Sigmoid colon (tissue), 6 donors: ENCODE measurements at regions not wholly inside any gene's neighbourhood (a gene's known extent, or its start where the extent isn't known, plus 50 kb on each side); places are given as distances from the start of the nearest gene placed in this dataset.

ENCODE experiments used
- DNase-seq: peaks from one replicate; pipeline ENCODE4 v3.0.0-alpha.2; 2019
- H3K27ac ChIP-seq, 4 donors: fragments of 200-600 bp; sonication (generic); one replicate each; pipeline ENCODE4 v1.5.1; 2016 to 2019; ENCODE audit warnings: mild to moderate bottlenecking in 1 of 4
- H3K27me3 ChIP-seq, 3 donors: fragments of 200-600 bp; sonication (generic); one replicate each; pipeline ENCODE4 v1.5.1; 2019; ENCODE audit warnings: mild to moderate bottlenecking in 1 of 3
- H3K36me3 ChIP-seq, 4 donors: fragments of 200-600 bp; sonication (generic); one replicate each; pipeline ENCODE4 v1.5.1; 2016 to 2019
- H3K4me1 ChIP-seq, 4 donors: fragments of 200-600 bp; sonication (generic); one replicate each; pipeline ENCODE4 v1.5.1; 2017 to 2019
- H3K4me3 ChIP-seq, 4 donors: fragments of 200-600 bp; sonication (generic); one replicate each; pipeline ENCODE4 v1.5.1; 2017 to 2019; ENCODE audit warnings: mild to moderate bottlenecking in 2 of 4, moderate library complexity in 1 of 4
- H3K9me3 ChIP-seq, 4 donors: fragments of 200-600 bp in 3 of 4; sonication (generic) in 3 of 4; one replicate each; pipeline versions ENCODE4 v1.5.1 to v1.6.1; 2013 to 2019
- CTCF ChIP-seq, 4 experiments: fragments of 450-650 bp in 3 of 4; fragments of 200-600 bp in 1 of 4; IDR thresholded peaks; one replicate each; pipeline ENCODE4 v1.5.1; 2016 to 2019; ENCODE audit warnings: antibody characterized with exemption in 4 of 4, mild to moderate bottlenecking in 3 of 4, moderate library complexity in 2 of 4
- EP300 ChIP-seq, 4 donors: sonication (generic); formaldehyde crosslinking; IDR thresholded peaks; one replicate each; pipeline ENCODE4 v1.6.1; 2017; ENCODE audit warnings: antibody characterized with exemption in 4 of 4
- POLR2A ChIP-seq, 2 donors: fragments of 450-650 bp; IDR thresholded peaks; one replicate each; pipeline ENCODE4 v1.6.1; 2016; ENCODE audit warnings: antibody characterized with exemption in 2 of 2, mild to moderate bottlenecking in 2 of 2, moderate library complexity in 2 of 2
- POLR2AphosphoS5 ChIP-seq, 4 donors: sonication (generic); formaldehyde crosslinking; IDR thresholded peaks; one replicate each; pipeline ENCODE4 v1.6.1; 2017; ENCODE audit warnings: antibody characterized with exemption in 4 of 4
- WGBS, 2 donors: extraction: QIAGEN DNeasy Blood & Tissue Kit; methylation state at CpG; one replicate each; pipeline ENCODE4 v1.1.7; 2013; 5-methylcytosine and 5-hydroxymethylcytosine counted together
- intact Hi-C: fragments of 100-400 bp; cut with DNase I; formaldehyde crosslinking; loops from one replicate; pipeline ENCODE4 v1.15.1; 2023
- donor health status: healthy with polysubstance abuse.
- donor health status: healthy.

DNA sequence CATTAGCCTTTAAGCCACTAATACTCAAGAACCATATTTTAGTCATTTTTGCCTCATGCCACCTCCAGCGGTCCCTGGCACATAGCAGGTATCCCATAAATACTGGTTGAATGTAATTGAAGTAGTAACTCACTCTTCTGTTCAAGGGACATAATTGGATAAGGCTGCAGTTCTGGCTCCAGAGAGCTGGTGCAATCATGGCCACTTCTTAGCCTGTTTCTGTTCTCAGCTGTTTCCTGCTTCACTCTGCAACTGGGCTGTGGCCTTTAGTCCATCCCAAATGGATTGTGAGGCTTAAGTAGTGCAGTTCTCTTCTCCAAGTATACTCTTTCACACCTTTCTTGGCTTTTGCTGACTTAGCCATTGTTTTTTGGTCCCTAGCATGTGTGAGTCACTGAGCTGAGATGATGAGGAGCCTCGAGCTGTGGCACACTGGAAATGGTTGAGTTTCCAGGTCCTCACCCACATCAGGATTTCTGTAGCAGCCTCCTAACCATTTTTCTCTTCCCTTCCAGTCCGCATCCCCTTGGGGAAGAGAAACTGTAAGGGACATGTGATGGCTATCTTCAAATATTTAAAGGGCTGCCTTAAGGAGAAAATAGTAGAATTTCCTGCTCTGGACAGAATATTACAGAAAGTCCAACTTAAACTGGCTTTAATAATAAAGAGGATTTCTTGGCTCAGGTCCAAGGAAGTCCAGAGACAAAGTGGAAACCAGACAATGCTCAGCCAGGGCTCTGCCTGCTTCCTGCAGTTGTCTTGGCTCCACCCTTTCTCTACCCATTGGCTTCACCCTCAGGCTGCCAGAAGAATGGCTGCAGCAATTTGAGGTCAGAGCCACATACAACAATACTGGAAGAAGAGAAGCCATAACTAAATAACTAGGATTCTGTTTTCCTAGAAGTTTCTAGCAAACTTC lies 305.4 kb upstream of the ROPN1 start:
- no peak overlapping the region for H3K4me3 ChIP-seq
- H3K36me3 ChIP-seq: no peaks in the 10 kb centered on the region
- no peaks in the 10 kb centered on the region for H3K27me3 ChIP-seq
- no peaks in the 10 kb centered on the region for H3K9me3 ChIP-seq
- H3K4me1 ChIP-seq: no peaks in the 10 kb centered on the region
- DNase-seq: no peak
- intact Hi-C loops: no loop called here
- TF ChIP-seq POLR2AphosphoS5 (IDR thresholded peaks at IDR 0.05): no peak
- H3K27ac ChIP-seq: no peak overlapping the region
- WGBS, 2 donors: 82 to 85% methylated on average over 3 of the region's 3 CpGs

DNA sequence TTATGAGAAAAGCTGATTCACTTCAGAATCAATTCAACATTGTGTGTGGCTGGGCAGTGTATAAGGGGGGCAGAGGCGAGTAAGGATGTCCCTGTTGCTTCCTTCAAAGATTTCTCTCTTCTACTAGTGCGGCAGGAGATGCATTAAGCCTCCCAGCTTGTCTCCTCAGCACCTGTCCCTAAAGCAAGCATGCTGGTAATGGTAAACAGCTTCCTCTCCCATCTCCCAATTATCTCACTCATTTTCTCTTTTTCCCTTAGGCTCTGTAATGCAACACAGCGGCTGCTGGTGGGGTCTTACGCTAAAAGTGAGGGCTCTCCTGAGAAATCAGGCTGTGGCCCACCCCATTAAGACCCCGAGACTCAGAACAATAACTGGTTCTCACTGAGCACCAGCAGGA lies 306.4 kb upstream of the ROPN1 start:
- no peaks in the 10 kb centered on the region for H3K4me1 ChIP-seq
- H3K9me3 ChIP-seq: no peaks in the 10 kb centered on the region
- H3K4me3 ChIP-seq: no peak overlapping the region
- no peaks in the 10 kb centered on the region for H3K36me3 ChIP-seq
- TF ChIP-seq POLR2A (IDR thresholded peaks at IDR 0.05) (no peak), CTCF (IDR thresholded peaks at IDR 0.05) (no peak), POLR2AphosphoS5 (IDR thresholded peaks at IDR 0.05) (no peak), EP300 (IDR thresholded peaks at IDR 0.05) (no peak)
- H3K27ac ChIP-seq: no peak overlapping the region
- WGBS, 2 donors: 94% methylated on average over 5 of the region's 5 CpGs
- no peak for DNase-seq
- no peaks in the 10 kb centered on the region for H3K27me3 ChIP-seq
- intact Hi-C loops: no loop called here

- no peaks in the 10 kb centered on the region for H3K36me3 ChIP-seq
- H3K4me3 ChIP-seq: no peak overlapping the region
- H3K27me3 ChIP-seq: no peaks in the 10 kb centered on the region
- H3K27ac ChIP-seq: no peak overlapping the region
- H3K9me3 ChIP-seq: no peaks in the 10 kb centered on the region
- intact Hi-C loops: no loop called here
- no peaks in the 10 kb centered on the region for H3K4me1 ChIP-seq
- TF ChIP-seq POLR2A (IDR thresholded peaks at IDR 0.05): no peak
- no peak for TF ChIP-seq CTCF (IDR thresholded peaks at IDR 0.05)
- TF ChIP-seq POLR2AphosphoS5 (IDR thresholded peaks at IDR 0.05): no peak
- TF ChIP-seq EP300 (IDR thresholded peaks at IDR 0.05): no peak
- no peak for DNase-seq
- WGBS, 2 donors: 55 to 80% methylated on average over 6 of the region's 6 CpGs
These were observed 307.0 kb upstream of the ROPN1 start for GRCh38 chr3:124298951-124299350.

- no peak for DNase-seq
- WGBS, 2 donors: 89 to 94% methylated on average over 1 of the region's 1 CpG
These were observed 307.9 kb upstream of the ROPN1 start for GRCh38 chr3:124299831-124300230.

More at GRCh38 chr3:124299831-124300230, 307.9 kb upstream of the ROPN1 start:
- no peak overlapping the region for H3K4me3 ChIP-seq
- no peaks in the 10 kb centered on the region for H3K4me1 ChIP-seq
- no peaks in the 10 kb centered on the region for H3K27me3 ChIP-seq
- intact Hi-C loops: no loop called here
- H3K27ac ChIP-seq: no peak overlapping the region
- no peak for TF ChIP-seq POLR2A (IDR thresholded peaks at IDR 0.05)
- TF ChIP-seq POLR2AphosphoS5 (IDR thresholded peaks at IDR 0.05): no peak
- no peak for TF ChIP-seq CTCF (IDR thresholded peaks at IDR 0.05)
- no peak for TF ChIP-seq EP300 (IDR thresholded peaks at IDR 0.05)
- no peaks in the 10 kb centered on the region for H3K36me3 ChIP-seq
- H3K9me3 ChIP-seq: no peaks in the 10 kb centered on the region
